ENCODE measurements at regions not wholly inside any gene's neighbourhood (a gene's known extent, or its start where the extent isn't known, plus 50 kb on each side); places are given as distances from the start of the nearest gene placed in this dataset.

- in situ Hi-C loops (cut with HindIII; ENCODE audit: low pct_ligation_motif_present, low sequenced_read_pairs), result no loop called here
- TF ChIP-seq CTCF (IDR thresholded peaks at IDR 0.05; ENCODE audit: low read depth, low read length, missing control alignments), result no peak
- Histone ChIP-seq H3K27me3 (replicated peaks) (no peaks in the 10 kb centered on the region), H3K27ac (no peak overlapping the region), H3K36me3 (replicated peaks) (no peaks in the 10 kb centered on the region), H3K4me3 (ENCODE audit: low read depth, low read length) (no peak overlapping the region)
- DNase-seq, result no peak
These were observed 479.1 kb upstream of the ZNF717 start for GRCh38 chr3:76264496-76264895.

- in situ Hi-C loops (cut with HindIII; ENCODE audit: low pct_ligation_motif_present, low sequenced_read_pairs), result no loop called here
- Histone ChIP-seq H3K27ac (no peak overlapping the region), H3K36me3 (replicated peaks) (no peaks in the 10 kb centered on the region), H3K4me3 (ENCODE audit: low read depth, low read length) (no peak overlapping the region), H3K27me3 (replicated peaks) (no peaks in the 10 kb centered on the region)
- DNase-seq, result no peak
- no peak for TF ChIP-seq CTCF (IDR thresholded peaks at IDR 0.05; ENCODE audit: low read depth, low read length, missing control alignments)
These were observed 479.6 kb upstream of the ZNF717 start for GRCh38 chr3:76264911-76265310.

- H3K36me3 ChIP-seq (replicated peaks), result no peaks in the 10 kb centered on the region
- no peaks in the 10 kb centered on the region for H3K27me3 ChIP-seq (replicated peaks)
- no peak overlapping the region for H3K27ac ChIP-seq
- in situ Hi-C loops (cut with HindIII; ENCODE audit: low pct_ligation_motif_present, low sequenced_read_pairs), result no loop called here
- no peak for TF ChIP-seq CTCF (IDR thresholded peaks at IDR 0.05; ENCODE audit: low read depth, low read length, missing control alignments)
- no peak overlapping the region for H3K4me3 ChIP-seq (ENCODE audit: low read depth, low read length)
- no peak for DNase-seq
These were observed 481.2 kb upstream of the ZNF717 start for GRCh38 chr3:76266511-76266910.

GRCh38 chr3:76267851-76268380 lies 482.6 kb upstream of the ZNF717 start:
- Histone ChIP-seq H3K36me3 (replicated peaks) (no peaks in the 10 kb centered on the region), H3K27ac (no peak overlapping the region), H3K4me3 (ENCODE audit: low read depth, low read length) (no peak overlapping the region), H3K27me3 (replicated peaks) (no peaks in the 10 kb centered on the region)
- in situ Hi-C loops (cut with HindIII; ENCODE audit: low pct_ligation_motif_present, low sequenced_read_pairs), result no loop called here
- TF ChIP-seq CTCF (IDR thresholded peaks at IDR 0.05; ENCODE audit: low read depth, low read length, missing control alignments), result no peak
- DNase-seq, result no peak

- Histone ChIP-seq H3K4me3 (ENCODE audit: low read depth, low read length) (no peak overlapping the region), H3K27me3 (replicated peaks) (no peaks in the 10 kb centered on the region), H3K27ac (no peak overlapping the region), H3K36me3 (replicated peaks) (no peaks in the 10 kb centered on the region)
- no peak for TF ChIP-seq CTCF (IDR thresholded peaks at IDR 0.05; ENCODE audit: low read depth, low read length, missing control alignments)
- DNase-seq, result no peak
- in situ Hi-C loops (cut with HindIII; ENCODE audit: low pct_ligation_motif_present, low sequenced_read_pairs), result no loop called here
These were observed 508.5 kb upstream of the ZNF717 start for GRCh38 chr3:76293856-76294255.

- no peaks in the 10 kb centered on the region for H3K27me3 ChIP-seq (replicated peaks)
- in situ Hi-C loops (cut with HindIII; ENCODE audit: low pct_ligation_motif_present, low sequenced_read_pairs), result no loop called here
- H3K36me3 ChIP-seq (replicated peaks), result no peaks in the 10 kb centered on the region
- H3K27ac ChIP-seq, result no peak overlapping the region
- DNase-seq, result no peak
- no peak overlapping the region for H3K4me3 ChIP-seq (ENCODE audit: low read depth, low read length)
- TF ChIP-seq CTCF (IDR thresholded peaks at IDR 0.05; ENCODE audit: low read depth, low read length, missing control alignments), result no peak
These were observed 515.4 kb upstream of the ZNF717 start for GRCh38 chr3:76300746-76301145.

Measured in brain microvascular endothelial cell (primary cell).